ENCODE measurements at regions not wholly inside any gene's neighbourhood (a gene's known extent, or its start where the extent isn't known, plus 50 kb on each side); places are given as distances from the start of the nearest gene placed in this dataset.
"Not testable (repeated sequence)": the region's sequence is repeated elsewhere in the genome, so short reads cannot be mapped to it uniquely, and the experiment has no call there.

DNA sequence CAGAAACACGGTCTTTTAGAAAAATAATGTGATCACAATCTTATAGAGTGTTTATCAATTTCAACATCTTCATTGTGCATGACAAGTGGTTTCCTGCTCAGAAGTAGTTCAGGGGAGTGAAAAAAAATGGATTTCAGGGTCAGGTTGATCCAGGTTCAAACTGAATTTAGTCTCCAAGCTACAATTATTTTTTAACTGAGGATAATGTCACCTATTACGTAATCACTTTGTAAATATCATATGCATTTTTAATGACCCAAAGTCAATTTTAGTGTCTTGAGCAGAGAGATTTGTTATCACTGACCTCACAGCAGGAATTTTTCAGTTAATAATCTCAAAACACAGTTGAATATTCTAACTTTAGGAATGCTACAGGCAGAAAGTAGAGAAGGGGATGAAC is 627.2 kb upstream of the LUZP2 start:
- H3K36me3 ChIP-seq (ENCODE audit: control insufficient read depth in 1 of 2, insufficient read depth in 2 of 2, low read depth in 1 of 2, low read length in 2 of 2): no peaks in the 10 kb centered on the region

DNA sequence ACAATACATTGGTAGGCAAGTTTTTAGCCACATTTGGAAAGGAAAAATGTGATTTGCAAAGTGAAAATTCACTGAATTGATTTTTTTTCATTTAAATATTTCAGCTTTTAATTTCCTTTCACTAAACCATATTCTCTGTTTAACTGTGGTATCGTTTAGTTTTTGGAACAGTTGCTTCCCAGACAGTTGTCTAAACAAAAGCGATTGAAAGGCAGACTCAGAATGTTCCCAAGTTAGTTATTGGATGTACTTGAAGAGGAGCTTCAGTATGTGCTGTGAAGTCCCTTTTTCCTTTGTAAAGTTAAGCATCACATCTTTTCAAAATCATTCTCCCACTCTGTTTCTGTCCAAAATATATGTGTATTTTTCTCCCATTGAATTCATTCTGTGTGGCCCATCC is 623.4 kb upstream of the LUZP2 start:
- no peaks in the 10 kb centered on the region for H3K27me3 ChIP-seq (ENCODE audit: control insufficient read depth in 1 of 2, insufficient read depth in 1 of 2, low read length in 2 of 2)
- no peak overlapping the region for H3K4me2 ChIP-seq (ENCODE audit: low read length, poor library complexity, severe bottlenecking)
- H4K8ac ChIP-seq (ENCODE audit: low read length): no peak overlapping the region
- H3K18ac ChIP-seq (ENCODE audit: low read depth in 1 of 2, low read length in 2 of 2): no peak overlapping the region
- no peak overlapping the region for H2AK5ac ChIP-seq (ENCODE audit: low read length, severe bottlenecking)
- H3K36me3 ChIP-seq (ENCODE audit: control insufficient read depth in 1 of 2, insufficient read depth in 2 of 2, low read depth in 1 of 2, low read length in 2 of 2): no peaks in the 10 kb centered on the region
- no peaks in the 10 kb centered on the region for H3K79me1 ChIP-seq (replicated peaks; ENCODE audit: low read length, poor library complexity, severe bottlenecking)
- peaks cover 3% of the 10 kb centered on the region for H3K9me3 ChIP-seq (ENCODE audit: control insufficient read depth, low read length)
- no peak overlapping the region for H4K91ac ChIP-seq (ENCODE audit: low read length)
- H3K4me1 ChIP-seq (ENCODE audit: control insufficient read depth, insufficient read depth, low read depth, low read length): no peaks in the 10 kb centered on the region
- no CpG with 5 or more reads among the region's 2 CpGs for WGBS
- no peak overlapping the region for H3K23ac ChIP-seq (ENCODE audit: low read length in 2 of 2)
- no peak overlapping the region for H3K4ac ChIP-seq (ENCODE audit: low read depth in 1 of 2, low read length in 2 of 2)
- H2BK120ac ChIP-seq (ENCODE audit: low read depth, low read length): no peak overlapping the region
- no peak overlapping the region for H3K14ac ChIP-seq (ENCODE audit: low read length in 2 of 2)
- no peak overlapping the region for H2BK12ac ChIP-seq (ENCODE audit: low read length in 2 of 2)
- H3K9ac ChIP-seq (ENCODE audit: low read length): no peak overlapping the region
- no peak overlapping the region for H2BK5ac ChIP-seq (ENCODE audit: low read depth, low read length, poor library complexity, severe bottlenecking)
- H2BK15ac ChIP-seq (ENCODE audit: low read depth, poor library complexity, severe bottlenecking): no peak overlapping the region
- H2AFZ ChIP-seq (ENCODE audit: low read depth, low read length): no peak overlapping the region
- no peak overlapping the region for H3K27ac ChIP-seq (ENCODE audit: low read length, poor library complexity, severe bottlenecking)
- no peak overlapping the region for H3K4me3 ChIP-seq (ENCODE audit: insufficient read depth in 1 of 2, low read depth in 1 of 2, low read length in 2 of 2)
- DNase-seq: no peak

More for the DNA sequence above, 627.2 kb upstream of the LUZP2 start:
- Histone ChIP-seq H3K27ac (ENCODE audit: low read length, poor library complexity, severe bottlenecking) (no peak overlapping the region), H3K4me1 (ENCODE audit: control insufficient read depth, insufficient read depth, low read depth, low read length) (no peaks in the 10 kb centered on the region), H2AFZ (ENCODE audit: low read depth, low read length) (no peak overlapping the region), H3K79me1 (replicated peaks; ENCODE audit: low read length, poor library complexity, severe bottlenecking) (no peaks in the 10 kb centered on the region), H2AK5ac (ENCODE audit: low read length, severe bottlenecking) (no peak overlapping the region), H4K8ac (ENCODE audit: low read length) (no peak overlapping the region), H3K23ac (ENCODE audit: low read length in 2 of 2) (no peak overlapping the region), H3K9me3 (ENCODE audit: control insufficient read depth, low read length) (no peaks in the 10 kb centered on the region), H2BK12ac (ENCODE audit: low read length in 2 of 2) (no peak overlapping the region), H3K18ac (ENCODE audit: low read depth in 1 of 2, low read length in 2 of 2) (no peak overlapping the region), H3K4me3 (ENCODE audit: insufficient read depth in 1 of 2, low read depth in 1 of 2, low read length in 2 of 2) (no peak overlapping the region), H2BK15ac (ENCODE audit: low read depth, poor library complexity, severe bottlenecking) (no peak overlapping the region), H2BK5ac (ENCODE audit: low read depth, low read length, poor library complexity, severe bottlenecking) (no peak overlapping the region), H3K4ac (ENCODE audit: low read depth in 1 of 2, low read length in 2 of 2) (no peak overlapping the region), H3K4me2 (ENCODE audit: low read length, poor library complexity, severe bottlenecking) (no peak overlapping the region), H3K9ac (ENCODE audit: low read length) (no peak overlapping the region), H3K27me3 (ENCODE audit: control insufficient read depth in 1 of 2, insufficient read depth in 1 of 2, low read length in 2 of 2) (no peaks in the 10 kb centered on the region), H2BK120ac (ENCODE audit: low read depth, low read length) (no peak overlapping the region), H3K14ac (ENCODE audit: low read length in 2 of 2) (no peak overlapping the region), H4K91ac (ENCODE audit: low read length) (no peak overlapping the region)
- DNase-seq: no peak
- WGBS: no CpG with 5 or more reads among the region's 2 CpGs

DNA sequence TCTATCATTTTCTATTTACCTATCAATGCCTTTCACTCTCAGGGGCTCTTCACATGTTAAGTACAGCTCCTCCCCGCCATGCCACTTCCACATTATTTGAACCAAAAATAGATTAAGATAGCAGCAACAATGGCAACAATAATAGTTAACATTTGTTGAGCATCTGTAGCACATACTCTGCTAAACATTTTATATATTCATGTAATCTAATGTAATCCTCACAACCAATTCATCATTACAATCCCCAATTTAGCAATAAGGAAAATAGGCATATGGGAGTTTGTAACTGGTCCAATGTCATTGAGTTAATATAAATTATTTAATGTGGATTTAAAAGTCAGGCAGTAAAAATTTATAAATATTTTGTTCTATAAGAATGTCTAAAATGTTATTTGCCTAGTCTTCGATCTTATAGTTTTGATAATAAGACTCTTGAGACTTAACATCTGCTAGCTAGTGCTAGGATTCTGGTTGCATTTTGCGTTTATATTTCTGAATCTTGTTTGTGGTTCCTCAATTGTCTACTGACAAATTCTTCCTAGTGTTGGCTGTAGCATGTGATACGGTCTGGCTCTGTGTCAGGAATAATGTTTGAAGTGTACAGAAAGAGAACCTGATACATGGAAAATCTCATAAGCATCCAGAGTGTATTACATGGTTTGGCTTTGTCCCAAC is 621.5 kb upstream of the LUZP2 start:
- H2BK5ac ChIP-seq (ENCODE audit: low read depth, low read length, poor library complexity, severe bottlenecking): no peak overlapping the region
- no peak overlapping the region for H3K18ac ChIP-seq (ENCODE audit: low read depth in 1 of 2, low read length in 2 of 2)
- H2BK12ac ChIP-seq (ENCODE audit: low read length in 2 of 2): no peak overlapping the region
- no peaks in the 10 kb centered on the region for H3K36me3 ChIP-seq (ENCODE audit: control insufficient read depth in 1 of 2, insufficient read depth in 2 of 2, low read depth in 1 of 2, low read length in 2 of 2)
- no peak overlapping the region for H3K4ac ChIP-seq (ENCODE audit: low read depth in 1 of 2, low read length in 2 of 2)
- H4K8ac ChIP-seq (ENCODE audit: low read length): no peak overlapping the region
- no peaks in the 10 kb centered on the region for H3K4me1 ChIP-seq (ENCODE audit: control insufficient read depth, insufficient read depth, low read depth, low read length)
- no peak overlapping the region for H2BK120ac ChIP-seq (ENCODE audit: low read depth, low read length)
- no peak overlapping the region for H3K23ac ChIP-seq (ENCODE audit: low read length in 2 of 2)
- peaks cover 10% of the 10 kb centered on the region for H3K9me3 ChIP-seq (ENCODE audit: control insufficient read depth, low read length)
- H2AFZ ChIP-seq (ENCODE audit: low read depth, low read length): no peak overlapping the region
- 93% methylated on average over 4 of the region's 4 CpGs for WGBS
- H3K9ac ChIP-seq (ENCODE audit: low read length): no peak overlapping the region
- H4K91ac ChIP-seq (ENCODE audit: low read length): no peak overlapping the region
- no peak overlapping the region for H2AK5ac ChIP-seq (ENCODE audit: low read length, severe bottlenecking)
- H3K79me1 ChIP-seq (replicated peaks; ENCODE audit: low read length, poor library complexity, severe bottlenecking): no peaks in the 10 kb centered on the region
- H3K14ac ChIP-seq (ENCODE audit: low read length in 2 of 2): no peak overlapping the region
- no peak overlapping the region for H3K4me2 ChIP-seq (ENCODE audit: low read length, poor library complexity, severe bottlenecking)
- no peak overlapping the region for H3K4me3 ChIP-seq (ENCODE audit: insufficient read depth in 1 of 2, low read depth in 1 of 2, low read length in 2 of 2)
- no peak overlapping the region for H2BK15ac ChIP-seq (ENCODE audit: low read depth, poor library complexity, severe bottlenecking)
- no peaks in the 10 kb centered on the region for H3K27me3 ChIP-seq (ENCODE audit: control insufficient read depth in 1 of 2, insufficient read depth in 1 of 2, low read length in 2 of 2)
- no peak overlapping the region for H3K27ac ChIP-seq (ENCODE audit: low read length, poor library complexity, severe bottlenecking)
- DNase-seq: no peak

DNA sequence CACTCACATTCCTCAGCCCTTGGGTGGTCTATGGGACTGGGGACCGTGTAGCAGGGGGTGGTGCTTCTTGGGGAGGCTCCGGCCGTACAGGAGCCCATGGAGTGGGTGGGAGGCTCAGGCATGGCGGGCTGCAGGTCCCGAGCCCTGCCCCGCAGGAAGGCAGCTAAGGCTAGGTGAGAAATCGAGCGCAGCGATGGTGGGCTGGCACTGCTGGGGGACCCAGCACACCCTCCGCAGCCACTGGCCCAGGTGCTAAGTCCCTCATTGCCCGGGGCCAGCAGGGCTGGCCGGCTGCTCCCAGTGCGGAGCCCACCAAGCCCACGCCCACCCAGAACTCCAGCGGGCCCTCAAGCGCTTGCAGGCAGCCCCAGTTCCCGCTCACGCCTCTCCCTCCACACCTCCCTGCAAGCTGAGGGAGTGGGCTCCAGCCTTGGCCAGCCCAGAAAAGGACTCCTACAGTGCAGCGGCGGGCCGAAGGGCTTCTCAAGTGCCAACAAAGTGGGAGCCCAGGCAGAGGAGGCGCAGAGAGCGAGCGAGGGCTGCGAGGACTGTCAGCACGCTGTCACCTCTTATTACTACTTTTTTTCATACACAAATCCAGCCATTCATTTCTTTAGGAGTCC is 613.3 kb upstream of the LUZP2 start:
- not testable (repeated sequence) for H2BK12ac ChIP-seq (ENCODE audit: low read length in 2 of 2)

More for the DNA sequence above, 613.3 kb upstream of the LUZP2 start:
- H3K18ac ChIP-seq (ENCODE audit: low read depth in 1 of 2, low read length in 2 of 2); H3K9me3 ChIP-seq (ENCODE audit: control insufficient read depth, low read length); H2BK15ac ChIP-seq (ENCODE audit: low read depth, poor library complexity, severe bottlenecking); DNase-seq; H2BK120ac ChIP-seq (ENCODE audit: low read depth, low read length); H3K23ac ChIP-seq (ENCODE audit: low read length in 2 of 2); H3K27me3 ChIP-seq (ENCODE audit: control insufficient read depth in 1 of 2, insufficient read depth in 1 of 2, low read length in 2 of 2); H3K27ac ChIP-seq (ENCODE audit: low read length, poor library complexity, severe bottlenecking); H3K4me1 ChIP-seq (ENCODE audit: control insufficient read depth, insufficient read depth, low read depth, low read length); H3K36me3 ChIP-seq (ENCODE audit: control insufficient read depth in 1 of 2, insufficient read depth in 2 of 2, low read depth in 1 of 2, low read length in 2 of 2); H4K8ac ChIP-seq (ENCODE audit: low read length); H3K4ac ChIP-seq (ENCODE audit: low read depth in 1 of 2, low read length in 2 of 2); H3K14ac ChIP-seq (ENCODE audit: low read length in 2 of 2); H2BK5ac ChIP-seq (ENCODE audit: low read depth, low read length, poor library complexity, severe bottlenecking); H2AK5ac ChIP-seq (ENCODE audit: low read length, severe bottlenecking); H4K91ac ChIP-seq (ENCODE audit: low read length); H3K9ac ChIP-seq (ENCODE audit: low read length); H3K79me1 ChIP-seq (replicated peaks; ENCODE audit: low read length, poor library complexity, severe bottlenecking); H3K4me2 ChIP-seq (ENCODE audit: low read length, poor library complexity, severe bottlenecking); H2AFZ ChIP-seq (ENCODE audit: low read depth, low read length); H3K4me3 ChIP-seq (ENCODE audit: insufficient read depth in 1 of 2, low read depth in 1 of 2, low read length in 2 of 2): not testable (repeated sequence)
- 96% methylated on average over 23 of the region's 26 CpGs for WGBS
